22Rv1 (cell line): ENCODE measurements at regions not wholly inside any gene's neighbourhood (a gene's known extent, or its start where the extent isn't known, plus 50 kb on each side); places are given as distances from the start of the nearest gene placed in this dataset.
"Not testable (repeated sequence)": the region's sequence is repeated elsewhere in the genome, so short reads cannot be mapped to it uniquely, and the experiment has no call there.

Experiments
- ZFX ChIP-seq: fragments of 450-650 bp; IDR thresholded peaks from 2 replicates; pipeline ENCODE4 v1.6.1; 2017; ENCODE audit warnings: antibody characterized with exemption, borderline replicate concordance
- TF ChIP-seq, protein P1 (sequence below): fragments of 450-650 bp; IDR thresholded peaks from 2 replicates; pipeline ENCODE4 v1.5.1; 2017; ENCODE audit warnings: mild to moderate bottlenecking

- TF ChIP-seq, protein P1, sequence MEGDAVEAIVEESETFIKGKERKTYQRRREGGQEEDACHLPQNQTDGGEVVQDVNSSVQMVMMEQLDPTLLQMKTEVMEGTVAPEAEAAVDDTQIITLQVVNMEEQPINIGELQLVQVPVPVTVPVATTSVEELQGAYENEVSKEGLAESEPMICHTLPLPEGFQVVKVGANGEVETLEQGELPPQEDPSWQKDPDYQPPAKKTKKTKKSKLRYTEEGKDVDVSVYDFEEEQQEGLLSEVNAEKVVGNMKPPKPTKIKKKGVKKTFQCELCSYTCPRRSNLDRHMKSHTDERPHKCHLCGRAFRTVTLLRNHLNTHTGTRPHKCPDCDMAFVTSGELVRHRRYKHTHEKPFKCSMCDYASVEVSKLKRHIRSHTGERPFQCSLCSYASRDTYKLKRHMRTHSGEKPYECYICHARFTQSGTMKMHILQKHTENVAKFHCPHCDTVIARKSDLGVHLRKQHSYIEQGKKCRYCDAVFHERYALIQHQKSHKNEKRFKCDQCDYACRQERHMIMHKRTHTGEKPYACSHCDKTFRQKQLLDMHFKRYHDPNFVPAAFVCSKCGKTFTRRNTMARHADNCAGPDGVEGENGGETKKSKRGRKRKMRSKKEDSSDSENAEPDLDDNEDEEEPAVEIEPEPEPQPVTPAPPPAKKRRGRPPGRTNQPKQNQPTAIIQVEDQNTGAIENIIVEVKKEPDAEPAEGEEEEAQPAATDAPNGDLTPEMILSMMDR: not testable (repeated sequence)
- TF ChIP-seq ZFX: not testable (repeated sequence)
Observed at GRCh38 chr2:87222131-87222530, 200.5 kb upstream of the PLGLB1 start.
